Fibroblast of mammary gland (primary cell): ENCODE measurements at regions not wholly inside any gene's neighbourhood (a gene's known extent, or its start where the extent isn't known, plus 50 kb on each side); places are given as distances from the start of the nearest gene placed in this dataset.

Source experiments
- DNase-seq: peaks from one replicate; pipeline ENCODE4 v3.0.0-alpha.2; 2010; ENCODE audit warnings: low read depth
- H3K4me3 ChIP-seq: 2 replicates; pipeline ENCODE4 v1.5.1; 2011; ENCODE audit warnings: low read depth, mild to moderate bottlenecking, low read length, moderate library complexity; ENCODE audit not compliant: control insufficient read depth
- TF ChIP-seq, protein P1 (sequence below): conservative IDR thresholded peaks from 2 replicates; pipeline ENCODE4 v1.5.1; 2011; ENCODE audit warnings: low read depth, low read length, inconsistent platforms; ENCODE audit not compliant: control insufficient read depth, insufficient read depth

- TF ChIP-seq, protein P1, sequence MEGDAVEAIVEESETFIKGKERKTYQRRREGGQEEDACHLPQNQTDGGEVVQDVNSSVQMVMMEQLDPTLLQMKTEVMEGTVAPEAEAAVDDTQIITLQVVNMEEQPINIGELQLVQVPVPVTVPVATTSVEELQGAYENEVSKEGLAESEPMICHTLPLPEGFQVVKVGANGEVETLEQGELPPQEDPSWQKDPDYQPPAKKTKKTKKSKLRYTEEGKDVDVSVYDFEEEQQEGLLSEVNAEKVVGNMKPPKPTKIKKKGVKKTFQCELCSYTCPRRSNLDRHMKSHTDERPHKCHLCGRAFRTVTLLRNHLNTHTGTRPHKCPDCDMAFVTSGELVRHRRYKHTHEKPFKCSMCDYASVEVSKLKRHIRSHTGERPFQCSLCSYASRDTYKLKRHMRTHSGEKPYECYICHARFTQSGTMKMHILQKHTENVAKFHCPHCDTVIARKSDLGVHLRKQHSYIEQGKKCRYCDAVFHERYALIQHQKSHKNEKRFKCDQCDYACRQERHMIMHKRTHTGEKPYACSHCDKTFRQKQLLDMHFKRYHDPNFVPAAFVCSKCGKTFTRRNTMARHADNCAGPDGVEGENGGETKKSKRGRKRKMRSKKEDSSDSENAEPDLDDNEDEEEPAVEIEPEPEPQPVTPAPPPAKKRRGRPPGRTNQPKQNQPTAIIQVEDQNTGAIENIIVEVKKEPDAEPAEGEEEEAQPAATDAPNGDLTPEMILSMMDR: no peak
- H3K4me3 ChIP-seq: no peak overlapping the region
- DNase-seq: no peak
Measured at GRCh38 chr20:48562586-48563116, 265.1 kb downstream of the PREX1 start.

DNA sequence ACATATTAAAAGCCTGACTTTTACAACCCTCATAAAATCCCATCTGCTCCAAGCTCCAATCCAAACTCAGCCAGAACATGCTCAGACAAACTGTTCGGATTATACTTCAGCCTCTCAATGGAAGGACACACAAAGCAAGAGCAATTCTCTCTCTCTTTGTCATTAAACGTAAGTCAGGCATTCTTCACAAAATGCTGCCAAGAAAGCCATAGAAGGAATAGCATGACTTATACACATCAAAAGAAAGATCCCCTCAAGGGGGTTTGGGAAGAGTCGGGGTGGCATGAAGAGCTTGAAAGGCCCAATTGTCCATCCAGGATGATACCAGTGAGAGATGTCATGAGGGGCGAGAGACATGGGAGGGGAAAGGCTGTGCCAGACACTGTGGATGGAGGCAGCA, 268.9 kb downstream of the PREX1 start:
- no peak overlapping the region for H3K4me3 ChIP-seq
- DNase-seq: no peak
- TF ChIP-seq, protein P1: no peak

- TF ChIP-seq, protein P1: no peak
- DNase-seq: no peak
- H3K4me3 ChIP-seq: no peak overlapping the region
Measured at GRCh38 chr20:48557380-48557779, 270.4 kb downstream of the PREX1 start.

DNA sequence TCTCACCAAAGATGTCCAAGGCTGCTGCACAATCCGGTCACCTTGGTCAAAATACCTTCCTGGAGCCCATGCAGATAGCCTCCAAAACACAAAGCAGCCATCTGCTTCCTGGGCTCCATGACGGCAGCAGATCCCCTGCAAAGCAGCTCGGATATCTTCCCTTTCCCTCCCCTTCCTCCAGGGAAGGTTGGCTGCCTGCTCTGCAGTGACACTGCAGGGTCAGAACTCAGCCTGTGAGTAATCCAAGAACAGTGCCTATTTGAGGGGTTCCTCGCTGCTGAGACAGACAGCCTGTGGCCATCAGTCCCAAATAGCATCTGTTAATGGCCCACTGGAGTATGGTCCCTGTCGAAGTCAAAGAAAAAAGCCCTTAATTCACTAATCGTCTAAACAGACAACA, 270.8 kb downstream of the PREX1 start:
- no peak for DNase-seq
- TF ChIP-seq, protein P1: no peak
- H3K4me3 ChIP-seq: no peak overlapping the region

DNA sequence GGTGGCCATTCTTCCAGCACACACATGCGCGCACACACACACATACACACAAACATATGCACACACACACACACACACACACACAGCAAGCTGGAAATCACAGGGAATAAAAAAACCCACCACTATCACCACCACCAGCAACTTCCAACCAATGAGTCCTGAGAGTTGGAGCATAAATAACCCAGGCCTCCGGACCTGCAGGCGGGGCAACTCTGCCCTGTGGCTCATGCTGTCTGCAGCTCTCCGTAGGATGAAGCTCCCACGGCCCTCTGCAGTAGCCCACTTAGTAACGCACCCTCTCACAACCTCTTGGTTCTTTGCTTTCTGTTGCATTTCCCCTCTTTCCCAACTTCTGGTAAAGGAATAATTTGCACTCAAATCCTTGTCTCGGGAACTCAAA, 275.2 kb downstream of the PREX1 start:
- no peak for DNase-seq
- TF ChIP-seq, protein P1: no peak
- no peak overlapping the region for H3K4me3 ChIP-seq

DNA sequence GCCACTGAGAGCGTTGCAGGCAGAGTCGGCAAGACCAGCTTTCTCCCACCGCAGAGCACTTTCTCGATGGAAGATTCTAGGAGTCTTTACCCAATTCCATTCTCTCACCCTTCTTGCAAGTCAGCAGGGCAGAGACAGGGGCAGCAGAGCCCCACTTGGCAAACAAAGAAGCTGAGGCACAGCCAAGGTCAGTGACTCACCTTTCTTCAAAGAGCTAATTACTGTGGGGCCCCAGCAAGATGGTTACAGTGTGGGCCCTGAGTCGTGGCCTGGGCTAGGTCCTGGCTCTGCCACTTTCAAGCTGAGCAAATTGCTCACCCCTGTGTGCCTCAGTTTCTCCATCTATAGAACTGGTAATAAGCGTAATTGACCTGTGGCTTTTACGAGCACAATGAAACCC, 277.0 kb downstream of the PREX1 start:
- no peak for DNase-seq
- no peak overlapping the region for H3K4me3 ChIP-seq
- TF ChIP-seq, protein P1: no peak

- TF ChIP-seq, protein P1: no peak
- H3K4me3 ChIP-seq: no peak overlapping the region
- no peak for DNase-seq
Measured at GRCh38 chr20:48547664-48548063, 280.1 kb downstream of the PREX1 start.
